ENCODE measurements at regions not wholly inside any gene's neighbourhood (a gene's known extent, or its start where the extent isn't known, plus 50 kb on each side); places are given as distances from the start of the nearest gene placed in this dataset.
A peak's percentile ranks its signal among the peaks of the same experiment; 100 is the strongest.

- TF ChIP-seq, protein P1, sequence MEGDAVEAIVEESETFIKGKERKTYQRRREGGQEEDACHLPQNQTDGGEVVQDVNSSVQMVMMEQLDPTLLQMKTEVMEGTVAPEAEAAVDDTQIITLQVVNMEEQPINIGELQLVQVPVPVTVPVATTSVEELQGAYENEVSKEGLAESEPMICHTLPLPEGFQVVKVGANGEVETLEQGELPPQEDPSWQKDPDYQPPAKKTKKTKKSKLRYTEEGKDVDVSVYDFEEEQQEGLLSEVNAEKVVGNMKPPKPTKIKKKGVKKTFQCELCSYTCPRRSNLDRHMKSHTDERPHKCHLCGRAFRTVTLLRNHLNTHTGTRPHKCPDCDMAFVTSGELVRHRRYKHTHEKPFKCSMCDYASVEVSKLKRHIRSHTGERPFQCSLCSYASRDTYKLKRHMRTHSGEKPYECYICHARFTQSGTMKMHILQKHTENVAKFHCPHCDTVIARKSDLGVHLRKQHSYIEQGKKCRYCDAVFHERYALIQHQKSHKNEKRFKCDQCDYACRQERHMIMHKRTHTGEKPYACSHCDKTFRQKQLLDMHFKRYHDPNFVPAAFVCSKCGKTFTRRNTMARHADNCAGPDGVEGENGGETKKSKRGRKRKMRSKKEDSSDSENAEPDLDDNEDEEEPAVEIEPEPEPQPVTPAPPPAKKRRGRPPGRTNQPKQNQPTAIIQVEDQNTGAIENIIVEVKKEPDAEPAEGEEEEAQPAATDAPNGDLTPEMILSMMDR (IDR thresholded peaks at IDR 0.05; ENCODE audit: control insufficient read depth, insufficient read depth, low read depth, low read length, missing control alignments) = no peak
- no peak for DNase-seq (ENCODE audit: low read depth)
- no peak overlapping the region for H3K4me3 ChIP-seq (ENCODE audit: control insufficient read depth, low read depth, low read length)
These were observed 78.6 kb upstream of the THBS2 start for GRCh38 chr6:169332250-169332649.

DNA sequence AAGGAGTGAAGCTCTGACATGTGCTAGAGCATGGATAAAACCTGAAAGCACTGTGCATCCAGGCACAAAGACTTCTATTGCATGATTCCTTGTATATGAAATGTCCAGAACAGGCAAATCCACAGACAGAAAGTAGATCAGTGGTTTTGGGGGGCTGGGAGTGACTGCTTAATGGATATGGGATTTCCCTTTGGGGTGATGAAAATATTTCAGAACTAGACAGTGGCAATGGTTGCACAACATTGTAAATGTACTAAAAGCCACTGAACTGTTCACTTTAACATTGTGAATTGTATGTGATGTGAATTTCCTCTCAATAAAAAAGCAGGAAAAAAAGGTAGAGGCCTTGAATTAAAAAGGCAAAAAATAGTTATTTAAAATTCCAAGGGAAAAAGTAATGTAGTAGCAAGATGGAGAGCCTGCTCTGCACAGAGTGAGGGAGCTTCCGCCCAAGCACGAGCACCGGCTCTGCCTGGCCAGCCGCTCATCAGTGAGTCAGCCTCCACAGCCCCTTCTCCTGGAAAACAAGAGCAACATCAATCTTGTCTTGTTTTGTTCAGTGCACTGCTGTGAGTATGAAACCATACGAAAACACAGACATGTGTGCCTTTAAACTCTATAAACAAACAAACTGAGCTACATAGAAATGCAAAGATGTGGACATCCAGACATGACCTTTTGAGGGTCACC lies 74.6 kb upstream of the THBS2 start:
- TF ChIP-seq, protein P1 (IDR thresholded peaks at IDR 0.05; ENCODE audit: control insufficient read depth, insufficient read depth, low read depth, low read length, missing control alignments) = peak; percentile 18
- DNase-seq (ENCODE audit: low read depth) = peak; percentile 32
- H3K4me3 ChIP-seq (ENCODE audit: control insufficient read depth, low read depth, low read length) = no peak overlapping the region

DNA sequence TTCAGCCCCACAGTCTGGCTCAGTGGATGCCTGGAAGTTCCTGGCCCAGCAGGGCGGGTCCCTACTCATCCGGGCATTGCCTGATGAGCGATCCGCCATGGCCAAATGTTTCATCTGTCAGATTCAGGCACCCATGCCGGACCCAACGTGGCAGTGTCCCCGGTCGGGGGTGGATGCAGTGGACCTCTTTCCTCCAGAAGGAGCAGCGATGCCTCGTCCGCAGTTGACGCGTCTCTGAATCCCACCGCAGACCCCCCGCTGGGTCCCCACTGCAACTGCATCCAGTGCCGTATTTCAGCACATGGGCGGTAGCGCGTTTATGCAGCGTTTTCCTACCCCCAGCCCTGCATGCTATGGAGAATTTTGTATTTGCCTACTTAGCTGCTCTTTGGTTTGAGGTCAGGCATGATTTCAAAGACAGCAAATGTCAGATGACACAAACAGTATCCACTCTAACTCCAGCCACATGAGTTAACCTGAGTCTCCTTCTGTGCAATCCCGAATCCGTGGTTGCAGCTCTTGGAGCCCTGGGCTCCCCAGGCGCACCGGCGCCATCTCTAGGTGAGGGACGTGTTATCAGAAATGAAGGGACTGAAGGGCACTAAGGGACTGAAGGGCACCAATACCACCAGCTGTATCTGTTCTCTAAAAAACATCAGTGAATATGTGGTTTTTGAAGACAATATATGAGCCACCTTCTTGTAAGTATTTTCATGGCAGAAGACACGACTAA lies 72.6 kb upstream of the THBS2 start:
- no peak for DNase-seq (ENCODE audit: low read depth)

GRCh38 chr6:169324656-169325459 lies 71.2 kb upstream of the THBS2 start:
- TF ChIP-seq, protein P1 (IDR thresholded peaks at IDR 0.05; ENCODE audit: control insufficient read depth, insufficient read depth, low read depth, low read length, missing control alignments) = no peak
- DNase-seq (ENCODE audit: low read depth) = no peak

More for the DNA sequence above, 72.6 kb upstream of the THBS2 start:
- TF ChIP-seq, protein P1 (IDR thresholded peaks at IDR 0.05; ENCODE audit: control insufficient read depth, insufficient read depth, low read depth, low read length, missing control alignments) = peak; percentile 67
- H3K4me3 ChIP-seq (ENCODE audit: control insufficient read depth, low read depth, low read length) = no peak overlapping the region

DNA sequence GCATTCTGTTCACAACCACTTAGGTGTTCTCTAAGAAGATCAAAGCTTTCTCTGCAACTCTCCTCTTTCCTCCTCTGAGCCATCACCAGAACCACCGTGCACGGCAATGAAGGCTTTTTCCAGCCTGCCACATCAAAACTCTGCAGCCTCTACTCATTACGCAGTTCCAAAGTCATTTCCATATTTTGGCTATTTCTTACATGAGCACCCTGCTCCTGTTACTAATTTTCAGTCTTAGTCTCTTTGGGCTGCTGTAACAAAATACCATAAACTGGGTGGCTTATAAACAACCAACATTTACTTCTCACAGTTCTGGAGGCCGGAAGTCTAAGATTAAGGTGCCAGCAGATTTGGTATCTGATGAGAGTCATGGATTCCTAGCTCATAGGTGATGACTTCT lies 70.4 kb upstream of the THBS2 start:
- TF ChIP-seq, protein P1 (IDR thresholded peaks at IDR 0.05; ENCODE audit: control insufficient read depth, insufficient read depth, low read depth, low read length, missing control alignments) = no peak
- no peak overlapping the region for H3K4me3 ChIP-seq (ENCODE audit: control insufficient read depth, low read depth, low read length)
- no peak for DNase-seq (ENCODE audit: low read depth)

More at GRCh38 chr6:169324656-169325459, 71.2 kb upstream of the THBS2 start:
- H3K4me3 ChIP-seq (ENCODE audit: control insufficient read depth, low read depth, low read length) = no peak overlapping the region

- no peak for DNase-seq (ENCODE audit: low read depth)
- TF ChIP-seq, protein P1 (IDR thresholded peaks at IDR 0.05; ENCODE audit: control insufficient read depth, insufficient read depth, low read depth, low read length, missing control alignments) = no peak
- no peak overlapping the region for H3K4me3 ChIP-seq (ENCODE audit: control insufficient read depth, low read depth, low read length)
These were observed 69.6 kb upstream of the THBS2 start for GRCh38 chr6:169323221-169323620.

Data from AG09309 (cell line).